ENCODE measurements at regions not wholly inside any gene's neighbourhood (a gene's known extent, or its start where the extent isn't known, plus 50 kb on each side); places are given as distances from the start of the nearest gene placed in this dataset.

GRCh38 chr13:40366119-40366518, 300.3 kb downstream of the FOXO1 start (continued):
- TF ChIP-seq FOXP1 (CRISPR knock-in tag; IDR thresholded peaks at IDR 0.05) (no peak), ETS2 (tag; IDR thresholded peaks at IDR 0.05; ENCODE audit: borderline replicate concordance, poor library complexity, severe bottlenecking) (no peak), ZNF589 (CRISPR knock-in tag; IDR thresholded peaks at IDR 0.05; ENCODE audit: low read depth) (no peak), CCNT2 (IDR thresholded peaks at IDR 0.05; ENCODE audit: borderline replicate concordance, extremely low read depth, insufficient read length, low read depth, low read length) (no peak), GABPB1 (CRISPR knock-in tag; IDR thresholded peaks at IDR 0.05) (no peak)

- Histone ChIP-seq H3K9me3 (replicated peaks; ENCODE audit: control insufficient read depth, insufficient read depth, low read depth, low read length) (no peaks in the 10 kb centered on the region), H3K4me2 (ENCODE audit: insufficient read depth, low read length) (no peak overlapping the region), H3K4me3 (no peak overlapping the region), H3K27me3 (ENCODE audit: control insufficient read depth in 2 of 2, insufficient read depth in 2 of 2, low read length in 2 of 2) (no peaks in the 10 kb centered on the region; a peak in 1 of 5 replicates), H3K79me2 (ENCODE audit: control insufficient read depth, insufficient read depth, low read length) (no peaks in the 10 kb centered on the region), H3K27ac (ENCODE audit: extremely low read depth, low read depth, low read length) (no peak overlapping the region), H3K9me1 (ENCODE audit: control insufficient read depth, insufficient read depth, low read length) (no peaks in the 10 kb centered on the region), H3K9ac (ENCODE audit: insufficient read depth in 1 of 2, low read depth in 2 of 2, low read length in 2 of 2) (no peak overlapping the region), H4K20me1 (replicated peaks; ENCODE audit: control insufficient read depth, insufficient read depth, low read length) (no peaks in the 10 kb centered on the region), H2AFZ (ENCODE audit: low read depth, low read length) (no peak overlapping the region), H3K36me3 (ENCODE audit: control insufficient read depth, insufficient read depth, low read length) (no peaks in the 10 kb centered on the region), H3K4me1 (replicated peaks in 1 of 2; ENCODE audit: control insufficient read depth in 2 of 2, insufficient read depth in 2 of 2, low read length in 2 of 2) (no peaks in the 10 kb centered on the region)
- DNase-seq (ENCODE audit: extremely low read depth in 1 of 4, low spot score in 3 of 4) = no peak
- in situ Hi-C loops (cut with MboI) = no loop called here
- ATAC-seq = no peak
- 0% methylated on average over 6 of the region's 6 CpGs for WGBS (ENCODE audit: insufficient coverage, low coverage, missing lambda C conversion rate)
- intact Hi-C loops (cut with micrococcal nuclease) = no loop called here
- no TSS peak for BruUV-seq (replicated peaks)
- ChIA-PET CTCF (ENCODE audit: low intra/inter-chr PET ratio) (no interaction called here), POLR2A (no interaction called here)
- TF ChIP-seq SUPT5H (IDR thresholded peaks at IDR 0.05) (no peak), ZNF511 (CRISPR knock-in tag; IDR thresholded peaks at IDR 0.05) (no peak), ARID4B (CRISPR knock-in tag; IDR thresholded peaks at IDR 0.05) (no peak), ELK1 (CRISPR knock-in tag; IDR thresholded peaks at IDR 0.05) (no peak), LCOR (CRISPR knock-in tag; IDR thresholded peaks at IDR 0.05) (no peak), BACH1 (tag; IDR thresholded peaks at IDR 0.05) (no peak), SREBF1 (IDR thresholded peaks at IDR 0.05; ENCODE audit: borderline replicate concordance, low read depth, low read length) (no peak)
- no peak for FAIRE-seq
These were observed 298.1 kb downstream of the FOXO1 start for GRCh38 chr13:40368127-40368891.
